OCI-LY1 (cell line): ENCODE measurements at regions not wholly inside any gene's neighbourhood (a gene's known extent, or its start where the extent isn't known, plus 50 kb on each side); places are given as distances from the start of the nearest gene placed in this dataset.

ENCODE experiments used
- H2AFZ ChIP-seq: fragments of 200-600 bp; sonication (generic), shearing (Covaris generic); 2 replicates; pipeline ENCODE4 v1.6.0; 2014; ENCODE audit warnings: antibody characterized with exemption, mild to moderate bottlenecking, low read length
- H3F3A ChIP-seq: fragments of 200-600 bp; sonication (generic), shearing (Covaris generic); 2 replicates; pipeline ENCODE4 v1.6.0; 2014; ENCODE audit warnings: mild to moderate bottlenecking, antibody characterized with exemption, low read length, moderate library complexity; ENCODE audit not compliant: insufficient read depth
- H3K27ac ChIP-seq: fragments of 200-600 bp; sonication (generic); 2 replicates; pipeline ENCODE4 v1.5.1; 2014; ENCODE audit warnings: low read length, mixed run types, mild to moderate bottlenecking, low read depth; ENCODE audit not compliant: poor library complexity, severe bottlenecking
- H3K27me3 ChIP-seq: fragments of 200-600 bp; sonication (generic); 2 replicates; pipeline ENCODE4 v1.6.0; 2014; ENCODE audit warnings: antibody characterized with exemption, mild to moderate bottlenecking, low read length, moderate library complexity; ENCODE audit not compliant: insufficient read depth
- H3K36me3 ChIP-seq: fragments of 200-600 bp; sonication (generic); 2 replicates; pipeline ENCODE4 v1.6.1; 2014; ENCODE audit warnings: mild to moderate bottlenecking, antibody characterized with exemption, low read length, moderate library complexity, mixed read lengths; ENCODE audit not compliant: insufficient read depth
- H3K4me1 ChIP-seq: fragments of 200-600 bp; sonication (generic); 2 replicates; pipeline ENCODE4 v1.5.1; 2014; ENCODE audit warnings: mild to moderate bottlenecking, low read length, moderate library complexity; ENCODE audit not compliant: insufficient read depth, severe bottlenecking
- H3K4me2 ChIP-seq: fragments of 200-600 bp; sonication (generic), shearing (Covaris generic); 2 replicates; pipeline ENCODE4 v1.6.1; 2014; ENCODE audit warnings: low read length
- H3K4me3 ChIP-seq: fragments of 200-600 bp; sonication (generic); 2 replicates; pipeline ENCODE4 v1.5.1; 2014; ENCODE audit warnings: low read length, low read depth, mild to moderate bottlenecking, mixed read lengths; ENCODE audit not compliant: poor library complexity, severe bottlenecking
- H3K79me2 ChIP-seq: fragments of 200-600 bp; shearing (Covaris generic); 2 replicates; pipeline ENCODE4 v1.6.1; 2016; ENCODE audit warnings: mixed run types, low read length, mixed read lengths; ENCODE audit not compliant: insufficient read depth
- H3K9ac ChIP-seq: fragments of 200-600 bp; sonication (generic), shearing (Covaris generic); 2 replicates; pipeline ENCODE4 v1.6.1; 2014; ENCODE audit warnings: mild to moderate bottlenecking, low read length, mixed read lengths
- H3K9me2 ChIP-seq: fragments of 200-600 bp; sonication (generic), shearing (Covaris generic); 2 replicates; pipeline ENCODE4 v1.6.1; 2014; ENCODE audit warnings: low read depth, mild to moderate bottlenecking, low read length, mixed read lengths
- H3K9me3 ChIP-seq: fragments of 200-600 bp; shearing (Covaris generic); 2 replicates; pipeline ENCODE4 v1.6.1; 2014; ENCODE audit warnings: low read length, mixed read lengths
- H4K20me1 ChIP-seq: fragments of 200-600 bp; sonication (generic), shearing (Covaris generic); 2 replicates; pipeline ENCODE4 v1.6.0; 2016; ENCODE audit warnings: mild to moderate bottlenecking, low read length; ENCODE audit not compliant: insufficient read depth
- EZH2 ChIP-seq: fragments of 200-600 bp; sonication (generic), shearing (Covaris generic); IDR thresholded peaks from 2 replicates; pipeline ENCODE4 v1.8.0; 2017; ENCODE audit warnings: borderline replicate concordance, mixed run types, mild to moderate bottlenecking, antibody characterized with exemption, low read length, moderate library complexity, mixed read lengths
- TF ChIP-seq, protein P1 (sequence below): fragments of 200-600 bp; sonication (generic), shearing (Covaris generic); IDR thresholded peaks from 2 replicates; pipeline ENCODE4 v1.5.1; 2017; ENCODE audit warnings: mild to moderate bottlenecking, antibody characterized with exemption, low read length, moderate library complexity, mixed read lengths

- Histone ChIP-seq H3K9me3 (no peaks in the 10 kb centered on the region), H2AFZ (no peak overlapping the region), H3K79me2 (no peaks in the 10 kb centered on the region), H3K27ac (no peak overlapping the region), H3K36me3 (no peaks in the 10 kb centered on the region), H3K4me1 (no peaks in the 10 kb centered on the region), H3K4me3 (no peak overlapping the region), H3K9ac (no peak overlapping the region), H4K20me1 (no peaks in the 10 kb centered on the region), H3K4me2 (no peak overlapping the region), H3K27me3 (0 out of 2 replicates have a peak, but pooled peaks cover 3% of the 10 kb centered on the region), H3K9me2 (no peaks in the 10 kb centered on the region), H3F3A (no peaks in the 10 kb centered on the region)
- TF ChIP-seq, protein P1, sequence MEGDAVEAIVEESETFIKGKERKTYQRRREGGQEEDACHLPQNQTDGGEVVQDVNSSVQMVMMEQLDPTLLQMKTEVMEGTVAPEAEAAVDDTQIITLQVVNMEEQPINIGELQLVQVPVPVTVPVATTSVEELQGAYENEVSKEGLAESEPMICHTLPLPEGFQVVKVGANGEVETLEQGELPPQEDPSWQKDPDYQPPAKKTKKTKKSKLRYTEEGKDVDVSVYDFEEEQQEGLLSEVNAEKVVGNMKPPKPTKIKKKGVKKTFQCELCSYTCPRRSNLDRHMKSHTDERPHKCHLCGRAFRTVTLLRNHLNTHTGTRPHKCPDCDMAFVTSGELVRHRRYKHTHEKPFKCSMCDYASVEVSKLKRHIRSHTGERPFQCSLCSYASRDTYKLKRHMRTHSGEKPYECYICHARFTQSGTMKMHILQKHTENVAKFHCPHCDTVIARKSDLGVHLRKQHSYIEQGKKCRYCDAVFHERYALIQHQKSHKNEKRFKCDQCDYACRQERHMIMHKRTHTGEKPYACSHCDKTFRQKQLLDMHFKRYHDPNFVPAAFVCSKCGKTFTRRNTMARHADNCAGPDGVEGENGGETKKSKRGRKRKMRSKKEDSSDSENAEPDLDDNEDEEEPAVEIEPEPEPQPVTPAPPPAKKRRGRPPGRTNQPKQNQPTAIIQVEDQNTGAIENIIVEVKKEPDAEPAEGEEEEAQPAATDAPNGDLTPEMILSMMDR = no peak
- TF ChIP-seq EZH2 = no peak
Observed at GRCh38 chr3:17936736-17937480, 194.5 kb upstream of the TBC1D5 start.

- H3K4me3 ChIP-seq = no peak overlapping the region
- 0 out of 2 replicates have a peak, but pooled peaks cover 3% of the 10 kb centered on the region for H3K27me3 ChIP-seq
- H4K20me1 ChIP-seq = no peaks in the 10 kb centered on the region
- H3K36me3 ChIP-seq = no peaks in the 10 kb centered on the region
- H3K4me1 ChIP-seq = no peaks in the 10 kb centered on the region
- H3K4me2 ChIP-seq = no peak overlapping the region
- no peaks in the 10 kb centered on the region for H3K79me2 ChIP-seq
- H3K9me3 ChIP-seq = no peaks in the 10 kb centered on the region
- no peak overlapping the region for H2AFZ ChIP-seq
- no peaks in the 10 kb centered on the region for H3K9me2 ChIP-seq
- TF ChIP-seq, protein P1 = no peak
- TF ChIP-seq EZH2 = no peak
- no peak overlapping the region for H3K9ac ChIP-seq
- no peaks in the 10 kb centered on the region for H3F3A ChIP-seq
- H3K27ac ChIP-seq = no peak overlapping the region
Observed at GRCh38 chr3:17935222-17935621, 192.8 kb upstream of the TBC1D5 start.

DNA sequence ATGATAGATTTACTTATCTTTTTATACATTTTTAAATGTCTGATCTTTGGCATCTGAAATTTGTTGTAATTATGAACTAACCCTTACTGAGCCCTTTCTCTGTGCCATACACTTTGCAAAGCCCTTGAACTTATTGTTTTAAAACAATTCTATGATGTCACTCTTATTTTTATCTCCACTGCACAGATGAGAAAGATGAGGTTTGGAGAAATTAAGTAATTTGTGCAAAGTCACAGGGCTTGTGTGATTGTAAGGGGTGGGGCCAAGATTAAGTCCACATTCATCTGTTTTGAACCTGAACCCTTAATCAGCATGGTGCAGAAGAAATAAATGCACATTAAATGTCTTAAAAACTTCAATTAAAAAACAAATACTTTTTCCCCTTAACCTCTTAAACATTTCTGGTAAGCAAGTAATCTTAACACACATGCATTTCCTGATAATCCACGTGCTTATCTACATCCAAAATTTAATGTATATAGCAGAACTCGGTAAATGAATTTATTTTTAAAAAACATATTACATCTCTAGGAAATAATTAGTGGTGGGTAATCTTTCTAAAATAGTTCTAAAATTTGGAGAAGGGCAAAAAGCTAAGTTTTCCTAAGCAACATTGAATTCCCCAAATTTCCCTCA is 189.8 kb upstream of the TBC1D5 start:
- H3K4me3 ChIP-seq = no peak overlapping the region
- TF ChIP-seq, protein P1 = no peak
- no peak for TF ChIP-seq EZH2
- no peaks in the 10 kb centered on the region for H3K79me2 ChIP-seq

More for the DNA sequence above, 189.8 kb upstream of the TBC1D5 start:
- Histone ChIP-seq H3K9me3 (no peaks in the 10 kb centered on the region), H3K9me2 (no peaks in the 10 kb centered on the region), H3F3A (no peaks in the 10 kb centered on the region), H2AFZ (no peak overlapping the region), H3K9ac (no peak overlapping the region), H3K4me2 (no peak overlapping the region), H3K4me1 (no peaks in the 10 kb centered on the region), H3K27me3 (0 out of 2 replicates have a peak, but pooled peaks cover 3% of the 10 kb centered on the region), H3K36me3 (no peaks in the 10 kb centered on the region), H3K27ac (no peak overlapping the region), H4K20me1 (no peaks in the 10 kb centered on the region)
